ENCODE measurements at regions not wholly inside any gene's neighbourhood (a gene's known extent, or its start where the extent isn't known, plus 50 kb on each side); places are given as distances from the start of the nearest gene placed in this dataset.

GRCh38 chr2:5841126-5841525 is 148.9 kb downstream of the SOX11 start:
- DNase-seq (ENCODE audit: low read depth in 2 of 2) = no peak

- DNase-seq (ENCODE audit: low read depth in 2 of 2) = no peak
Measured at GRCh38 chr2:5842326-5842725, 150.1 kb downstream of the SOX11 start.

GRCh38 chr2:5845798-5846330 is 153.7 kb downstream of the SOX11 start:
- DNase-seq (ENCODE audit: low read depth in 2 of 2) = no peak

- no peak for DNase-seq (ENCODE audit: low read depth in 2 of 2)
Measured at GRCh38 chr2:5846881-5847280, 154.7 kb downstream of the SOX11 start.

- DNase-seq (ENCODE audit: low read depth in 2 of 2) = no peak
Measured at GRCh38 chr2:5849562-5849961, 157.4 kb downstream of the SOX11 start.

GRCh38 chr2:5851410-5851809 is 159.2 kb downstream of the SOX11 start:
- no peak for DNase-seq (ENCODE audit: low read depth in 2 of 2)

- no peak for DNase-seq (ENCODE audit: low read depth in 2 of 2)
Measured at GRCh38 chr2:5854797-5855196, 162.6 kb downstream of the SOX11 start.

GRCh38 chr2:5867056-5867455 is 174.9 kb downstream of the SOX11 start:
- DNase-seq (ENCODE audit: low read depth in 2 of 2) = no peak

GRCh38 chr2:5868931-5869330 is 176.7 kb downstream of the SOX11 start:
- no peak for DNase-seq (ENCODE audit: low read depth in 2 of 2)

- DNase-seq (ENCODE audit: low read depth in 2 of 2) = no peak
Measured at GRCh38 chr2:5869936-5870335, 177.8 kb downstream of the SOX11 start.

- no peak for DNase-seq (ENCODE audit: low read depth in 2 of 2)
Measured at GRCh38 chr2:5877360-5877759, 185.2 kb downstream of the SOX11 start.

GRCh38 chr2:5885451-5886173 is 193.4 kb downstream of the SOX11 start:
- no peak for DNase-seq (ENCODE audit: low read depth in 2 of 2)

- DNase-seq (ENCODE audit: low read depth in 2 of 2) = no peak
Measured at GRCh38 chr2:5886462-5886861, 194.3 kb downstream of the SOX11 start.

GRCh38 chr2:5888126-5888525 is 195.9 kb downstream of the SOX11 start:
- DNase-seq (ENCODE audit: low read depth in 2 of 2) = no peak

GRCh38 chr2:5889519-5889918 is 197.3 kb downstream of the SOX11 start:
- DNase-seq (ENCODE audit: low read depth in 2 of 2) = no peak

- no peak for DNase-seq (ENCODE audit: low read depth in 2 of 2)
Measured at GRCh38 chr2:5894355-5894754, 202.2 kb downstream of the SOX11 start.

- DNase-seq (ENCODE audit: low read depth in 2 of 2) = no peak
Measured at GRCh38 chr2:5895284-5895683, 203.1 kb downstream of the SOX11 start.

GRCh38 chr2:5897249-5897648 is 205.1 kb downstream of the SOX11 start:
- DNase-seq (ENCODE audit: low read depth in 2 of 2) = no peak

- no peak for DNase-seq (ENCODE audit: low read depth in 2 of 2)
Measured at GRCh38 chr2:5898667-5899066, 206.5 kb downstream of the SOX11 start.

- no peak for DNase-seq (ENCODE audit: low read depth in 2 of 2)
Measured at GRCh38 chr2:5905661-5906060, 213.5 kb downstream of the SOX11 start.

- DNase-seq (ENCODE audit: low read depth in 2 of 2) = no peak
Measured at GRCh38 chr2:5908071-5908470, 215.9 kb downstream of the SOX11 start.

GRCh38 chr2:5911718-5912117 is 219.5 kb downstream of the SOX11 start:
- no peak for DNase-seq (ENCODE audit: low read depth in 2 of 2)

GRCh38 chr2:5913711-5914395 is 221.7 kb downstream of the SOX11 start:
- DNase-seq (ENCODE audit: low read depth in 2 of 2) = no peak

Data from dermis microvascular lymphatic vessel endothelial cell (primary cell).